ENCODE measurements at regions not wholly inside any gene's neighbourhood (a gene's known extent, or its start where the extent isn't known, plus 50 kb on each side); places are given as distances from the start of the nearest gene placed in this dataset.

GRCh38 chr14:40413136-40413535 is 980.9 kb upstream of the FBXO33 start:
- TF ChIP-seq CTCF (IDR thresholded peaks at IDR 0.05; ENCODE audit: low read depth, low read length): no peak
- DNase-seq (ENCODE audit: extremely low read depth, low read depth): no peak

DNA sequence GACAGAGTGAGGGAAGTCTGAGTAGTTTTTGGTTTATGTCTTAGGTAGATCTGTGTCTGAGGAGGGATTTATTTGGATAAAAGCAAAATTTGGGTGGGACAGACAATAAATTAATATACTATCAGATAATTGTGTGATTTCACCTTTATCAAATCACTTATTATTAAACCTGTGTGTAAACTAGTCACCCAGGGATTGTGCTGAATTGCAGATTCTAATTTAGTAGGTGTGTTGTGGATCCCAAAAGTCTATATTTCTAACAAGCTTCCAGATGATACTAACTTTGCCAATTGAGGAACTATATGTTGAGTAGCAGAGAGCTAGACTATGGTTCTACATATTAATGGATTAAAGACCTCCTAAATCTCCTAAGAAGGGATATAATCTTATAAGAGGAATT is 978.5 kb upstream of the FBXO33 start:
- DNase-seq (ENCODE audit: extremely low read depth, low read depth): no peak
- no peak for TF ChIP-seq CTCF (IDR thresholded peaks at IDR 0.05; ENCODE audit: low read depth, low read length)

DNA sequence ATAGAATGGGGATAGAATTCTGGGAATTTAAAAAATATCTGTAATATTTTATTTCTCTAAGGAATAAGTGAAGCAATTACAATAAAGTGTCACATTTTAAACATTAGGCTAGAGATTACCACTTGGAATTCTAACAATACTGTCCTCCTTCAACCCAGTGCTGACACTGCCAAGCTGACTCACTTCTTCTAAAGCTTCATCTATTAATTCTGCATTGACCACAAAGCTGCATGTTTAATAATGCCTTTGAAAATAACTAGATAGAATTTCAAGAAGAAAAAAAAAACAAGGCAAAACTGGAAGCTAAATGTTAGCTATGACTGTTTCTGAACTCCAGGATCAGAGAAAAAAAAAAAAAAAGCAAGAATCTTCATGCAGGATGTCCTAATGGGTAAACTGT is 970.7 kb upstream of the FBXO33 start:
- no peak for TF ChIP-seq CTCF (IDR thresholded peaks at IDR 0.05; ENCODE audit: low read depth, low read length)
- no peak for DNase-seq (ENCODE audit: extremely low read depth, low read depth)

- no peak for TF ChIP-seq CTCF (IDR thresholded peaks at IDR 0.05; ENCODE audit: low read depth, low read length)
These were observed 966.7 kb upstream of the FBXO33 start for GRCh38 chr14:40398981-40399380.

DNA sequence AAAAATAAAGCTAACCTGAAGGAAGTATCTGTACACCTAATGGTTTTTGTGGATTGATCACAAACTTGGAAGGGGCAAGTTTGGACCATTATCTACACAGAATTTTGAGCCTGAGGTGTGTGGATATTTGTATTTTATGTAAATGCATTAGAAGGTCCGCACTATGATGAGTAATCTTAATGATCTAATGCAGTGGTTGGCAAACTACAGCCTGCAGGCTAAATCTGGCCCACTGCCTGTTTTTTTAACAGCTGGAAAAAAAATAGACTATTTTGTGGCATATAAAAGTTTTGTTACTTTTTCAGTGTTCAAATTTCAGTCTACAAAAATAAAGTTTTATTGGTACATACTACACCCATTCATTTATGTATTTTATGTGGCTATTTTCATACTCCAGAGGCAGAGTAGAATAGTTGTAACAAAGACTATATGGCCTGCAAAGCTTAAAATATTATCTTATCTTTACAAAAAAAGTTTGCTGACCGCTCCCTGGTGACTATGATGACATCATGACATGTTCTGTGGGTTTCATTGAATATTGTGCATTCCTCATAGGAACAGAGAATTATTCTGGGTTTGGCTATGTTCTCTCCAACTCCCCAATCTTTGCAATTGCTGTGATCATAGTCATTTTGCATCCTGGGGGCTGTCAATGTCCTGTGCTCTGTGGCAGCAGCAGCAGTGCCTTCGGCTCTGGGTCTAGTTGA is 962.6 kb upstream of the FBXO33 start:
- no peak for TF ChIP-seq CTCF (IDR thresholded peaks at IDR 0.05; ENCODE audit: low read depth, low read length)
- DNase-seq (ENCODE audit: extremely low read depth, low read depth): no peak

More at GRCh38 chr14:40398981-40399380, 966.7 kb upstream of the FBXO33 start:
- DNase-seq (ENCODE audit: extremely low read depth, low read depth): no peak

DNA sequence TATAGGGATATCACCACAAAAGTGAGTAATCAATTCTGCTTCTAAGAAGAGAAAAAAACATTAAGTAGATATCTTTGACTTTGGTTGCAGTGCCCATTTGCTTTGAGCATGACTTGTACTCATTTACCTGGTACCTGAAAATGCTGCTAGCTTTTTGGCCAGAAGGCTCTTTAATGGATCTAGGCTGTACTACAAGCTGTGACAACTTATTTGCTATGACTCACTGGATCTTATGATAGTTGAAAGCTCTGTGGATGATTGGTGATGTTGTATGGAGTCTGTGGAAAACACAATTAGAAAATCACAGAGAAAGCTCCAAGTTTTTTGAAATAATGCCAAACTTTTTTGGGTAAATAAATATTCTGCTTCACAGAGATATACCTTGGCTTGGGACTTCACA is 960.9 kb upstream of the FBXO33 start:
- DNase-seq (ENCODE audit: extremely low read depth, low read depth): no peak
- TF ChIP-seq CTCF (IDR thresholded peaks at IDR 0.05; ENCODE audit: low read depth, low read length): no peak

GRCh38 chr14:40386433-40386832 is 954.2 kb upstream of the FBXO33 start:
- TF ChIP-seq CTCF (IDR thresholded peaks at IDR 0.05; ENCODE audit: low read depth, low read length): no peak
- DNase-seq (ENCODE audit: extremely low read depth, low read depth): no peak

Data from AG09319 (cell line).